HL-60 (cell line): ENCODE measurements at regions not wholly inside any gene's neighbourhood (a gene's known extent, or its start where the extent isn't known, plus 50 kb on each side); places are given as distances from the start of the nearest gene placed in this dataset.

Experiments
- DNase-seq, 2 experiments: peaks; one replicate each; pipeline ENCODE4 v3.0.0-alpha.2; 2010 to 2020; ENCODE audit warnings: low read depth in 1 of 2, low spot score in 1 of 2
- H3K27ac ChIP-seq: fragments of 250-450 bp; sonication (Bioruptor Pico); replicated peaks from 2 replicates; pipeline ENCODE4 v1.5.1; 2020; ENCODE audit warnings: mild to moderate bottlenecking, moderate library complexity
- H3K27me3 ChIP-seq: fragments of 250-450 bp; sonication (Bioruptor Pico); 2 replicates; pipeline ENCODE4 v1.5.1; 2021; ENCODE audit warnings: mild to moderate bottlenecking, moderate library complexity; ENCODE audit not compliant: insufficient read depth, poor library complexity, severe bottlenecking
- H3K4me3 ChIP-seq: replicated peaks from 2 replicates; pipeline ENCODE4 v1.5.1; 2011; ENCODE audit warnings: mild to moderate bottlenecking, control low read depth, low read length; ENCODE audit not compliant: insufficient read depth
- GABPA ChIP-seq: IDR thresholded peaks from 2 replicates; pipeline ENCODE4 v1.6.1; 2012; ENCODE audit warnings: low read depth
- POLR2AphosphoS5 ChIP-seq: IDR thresholded peaks from 2 replicates; pipeline ENCODE4 v1.6.1; 2012; ENCODE audit warnings: low read depth
- SPI1 ChIP-seq: IDR thresholded peaks from 2 replicates; pipeline ENCODE4 v1.6.1; 2012; ENCODE audit warnings: low read depth, mild to moderate bottlenecking, borderline replicate concordance
- TF ChIP-seq, protein P1 (sequence below): IDR thresholded peaks from 2 replicates; pipeline ENCODE4 v1.6.1; 2012; ENCODE audit warnings: low read depth; ENCODE audit not compliant: insufficient replicate concordance
- TF ChIP-seq, protein P2 (sequence below): IDR thresholded peaks from one replicate; pipeline ENCODE4 v1.5.1; 2011; ENCODE audit warnings: low read length, control low read depth, inconsistent platforms; ENCODE audit not compliant: insufficient read depth

- Histone ChIP-seq H3K27me3 (no peaks in the 10 kb centered on the region), H3K27ac (no peak overlapping the region), H3K4me3 (no peak overlapping the region)
- no peak for TF ChIP-seq SPI1
- TF ChIP-seq, protein P1, sequence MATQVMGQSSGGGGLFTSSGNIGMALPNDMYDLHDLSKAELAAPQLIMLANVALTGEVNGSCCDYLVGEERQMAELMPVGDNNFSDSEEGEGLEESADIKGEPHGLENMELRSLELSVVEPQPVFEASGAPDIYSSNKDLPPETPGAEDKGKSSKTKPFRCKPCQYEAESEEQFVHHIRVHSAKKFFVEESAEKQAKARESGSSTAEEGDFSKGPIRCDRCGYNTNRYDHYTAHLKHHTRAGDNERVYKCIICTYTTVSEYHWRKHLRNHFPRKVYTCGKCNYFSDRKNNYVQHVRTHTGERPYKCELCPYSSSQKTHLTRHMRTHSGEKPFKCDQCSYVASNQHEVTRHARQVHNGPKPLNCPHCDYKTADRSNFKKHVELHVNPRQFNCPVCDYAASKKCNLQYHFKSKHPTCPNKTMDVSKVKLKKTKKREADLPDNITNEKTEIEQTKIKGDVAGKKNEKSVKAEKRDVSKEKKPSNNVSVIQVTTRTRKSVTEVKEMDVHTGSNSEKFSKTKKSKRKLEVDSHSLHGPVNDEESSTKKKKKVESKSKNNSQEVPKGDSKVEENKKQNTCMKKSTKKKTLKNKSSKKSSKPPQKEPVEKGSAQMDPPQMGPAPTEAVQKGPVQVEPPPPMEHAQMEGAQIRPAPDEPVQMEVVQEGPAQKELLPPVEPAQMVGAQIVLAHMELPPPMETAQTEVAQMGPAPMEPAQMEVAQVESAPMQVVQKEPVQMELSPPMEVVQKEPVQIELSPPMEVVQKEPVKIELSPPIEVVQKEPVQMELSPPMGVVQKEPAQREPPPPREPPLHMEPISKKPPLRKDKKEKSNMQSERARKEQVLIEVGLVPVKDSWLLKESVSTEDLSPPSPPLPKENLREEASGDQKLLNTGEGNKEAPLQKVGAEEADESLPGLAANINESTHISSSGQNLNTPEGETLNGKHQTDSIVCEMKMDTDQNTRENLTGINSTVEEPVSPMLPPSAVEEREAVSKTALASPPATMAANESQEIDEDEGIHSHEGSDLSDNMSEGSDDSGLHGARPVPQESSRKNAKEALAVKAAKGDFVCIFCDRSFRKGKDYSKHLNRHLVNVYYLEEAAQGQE = no peak
- TF ChIP-seq, protein P2, sequence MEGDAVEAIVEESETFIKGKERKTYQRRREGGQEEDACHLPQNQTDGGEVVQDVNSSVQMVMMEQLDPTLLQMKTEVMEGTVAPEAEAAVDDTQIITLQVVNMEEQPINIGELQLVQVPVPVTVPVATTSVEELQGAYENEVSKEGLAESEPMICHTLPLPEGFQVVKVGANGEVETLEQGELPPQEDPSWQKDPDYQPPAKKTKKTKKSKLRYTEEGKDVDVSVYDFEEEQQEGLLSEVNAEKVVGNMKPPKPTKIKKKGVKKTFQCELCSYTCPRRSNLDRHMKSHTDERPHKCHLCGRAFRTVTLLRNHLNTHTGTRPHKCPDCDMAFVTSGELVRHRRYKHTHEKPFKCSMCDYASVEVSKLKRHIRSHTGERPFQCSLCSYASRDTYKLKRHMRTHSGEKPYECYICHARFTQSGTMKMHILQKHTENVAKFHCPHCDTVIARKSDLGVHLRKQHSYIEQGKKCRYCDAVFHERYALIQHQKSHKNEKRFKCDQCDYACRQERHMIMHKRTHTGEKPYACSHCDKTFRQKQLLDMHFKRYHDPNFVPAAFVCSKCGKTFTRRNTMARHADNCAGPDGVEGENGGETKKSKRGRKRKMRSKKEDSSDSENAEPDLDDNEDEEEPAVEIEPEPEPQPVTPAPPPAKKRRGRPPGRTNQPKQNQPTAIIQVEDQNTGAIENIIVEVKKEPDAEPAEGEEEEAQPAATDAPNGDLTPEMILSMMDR = no peak
- TF ChIP-seq GABPA = no peak
- no peak for TF ChIP-seq POLR2AphosphoS5
- DNase-seq = no peak
These were observed 825.6 kb downstream of the MTRR start for GRCh38 chr5:8694545-8694944.

DNA sequence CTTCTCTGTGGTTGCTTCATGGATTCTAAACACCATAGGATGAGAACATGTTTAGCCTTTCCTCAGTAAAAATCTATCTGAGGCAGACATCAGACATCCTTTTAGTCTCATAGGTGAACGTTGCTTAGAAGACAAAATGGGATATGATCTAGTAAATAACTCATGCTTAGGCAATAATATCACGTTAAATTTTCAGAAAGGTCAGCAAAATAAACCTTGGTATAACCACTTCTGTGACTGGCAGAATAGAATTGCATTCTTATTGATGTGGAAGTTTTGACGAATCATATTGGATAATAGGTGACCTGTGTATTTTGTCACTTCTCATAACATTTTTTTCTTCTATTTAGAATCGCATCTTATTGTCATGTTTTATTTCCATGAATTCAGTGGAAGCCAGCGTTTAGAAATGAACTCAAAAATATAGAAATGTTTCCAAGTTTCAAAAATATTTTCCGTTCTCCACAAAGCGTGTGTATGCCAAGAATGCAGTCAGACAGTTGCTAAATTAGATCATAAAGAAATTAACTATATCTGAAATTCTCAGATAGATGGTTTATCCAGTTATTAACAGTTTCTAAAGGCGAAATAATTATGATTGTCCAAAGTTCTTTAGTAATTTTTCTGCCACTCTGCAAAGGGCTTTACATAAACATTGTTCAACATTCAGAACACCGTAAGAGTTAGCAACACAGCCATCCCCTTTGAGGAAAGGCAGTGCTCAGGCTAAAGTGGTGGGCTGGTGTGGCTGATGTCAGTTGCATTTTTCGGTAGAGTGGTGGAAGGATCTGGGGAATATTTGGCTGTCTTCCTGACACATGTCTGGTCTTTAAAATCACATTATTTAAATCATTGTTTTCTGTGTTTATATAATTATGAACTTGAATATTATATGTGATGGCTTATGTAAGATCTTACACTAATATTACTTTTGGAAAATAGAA lies 827.2 kb downstream of the MTRR start:
- no peak overlapping the region for H3K4me3 ChIP-seq
- no peak overlapping the region for H3K27ac ChIP-seq
- TF ChIP-seq POLR2AphosphoS5 = no peak
- no peak for TF ChIP-seq GABPA
- TF ChIP-seq, protein P1 = no peak
- no peak for TF ChIP-seq SPI1
- TF ChIP-seq, protein P2 = no peak
- H3K27me3 ChIP-seq = no peaks in the 10 kb centered on the region
- no peak for DNase-seq

DNA sequence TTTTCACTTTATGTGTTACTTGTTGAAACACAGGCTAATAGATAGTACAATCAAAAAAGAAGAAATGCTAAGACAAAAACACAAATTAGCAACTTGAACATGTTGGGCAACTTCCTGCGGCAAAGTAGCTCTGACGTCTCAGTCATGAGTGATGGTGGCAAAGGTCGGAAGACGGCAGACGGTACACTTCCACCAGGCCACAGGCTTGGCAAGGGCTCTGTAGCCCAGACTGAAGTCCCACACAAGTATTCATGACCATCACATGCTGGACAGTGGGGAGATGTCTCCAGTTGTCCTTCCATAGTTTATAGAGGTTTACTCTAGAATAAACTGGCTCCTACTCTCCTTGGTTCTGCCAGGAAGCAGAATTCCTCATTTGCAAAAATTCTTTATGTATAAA lies 831.3 kb downstream of the MTRR start:
- Histone ChIP-seq H3K4me3 (no peak overlapping the region), H3K27ac (no peak overlapping the region)

More for the DNA sequence above, 831.3 kb downstream of the MTRR start:
- no peaks in the 10 kb centered on the region for H3K27me3 ChIP-seq
- no peak for DNase-seq
- TF ChIP-seq, protein P1 = no peak
- TF ChIP-seq SPI1 (no peak), GABPA (no peak), POLR2AphosphoS5 (no peak)
- TF ChIP-seq, protein P2 = no peak
